ENCODE measurements at regions not wholly inside any gene's neighbourhood (a gene's known extent, or its start where the extent isn't known, plus 50 kb on each side); places are given as distances from the start of the nearest gene placed in this dataset.

GRCh38 chr5:29547236-29547865, 1646.1 kb upstream of the CDH6 start:
- TF ChIP-seq CTCF (IDR thresholded peaks at IDR 0.05) (no peak), POLR2A (IDR thresholded peaks at IDR 0.05) (no peak), EP300 (IDR thresholded peaks at IDR 0.05) (no peak)
